ENCODE measurements at regions not wholly inside any gene's neighbourhood (a gene's known extent, or its start where the extent isn't known, plus 50 kb on each side); places are given as distances from the start of the nearest gene placed in this dataset. TPM values are rescaled to one million over a fixed set of nuclear protein-coding genes. Genes with fewer than 3 reads are reported as not detected.

DNA sequence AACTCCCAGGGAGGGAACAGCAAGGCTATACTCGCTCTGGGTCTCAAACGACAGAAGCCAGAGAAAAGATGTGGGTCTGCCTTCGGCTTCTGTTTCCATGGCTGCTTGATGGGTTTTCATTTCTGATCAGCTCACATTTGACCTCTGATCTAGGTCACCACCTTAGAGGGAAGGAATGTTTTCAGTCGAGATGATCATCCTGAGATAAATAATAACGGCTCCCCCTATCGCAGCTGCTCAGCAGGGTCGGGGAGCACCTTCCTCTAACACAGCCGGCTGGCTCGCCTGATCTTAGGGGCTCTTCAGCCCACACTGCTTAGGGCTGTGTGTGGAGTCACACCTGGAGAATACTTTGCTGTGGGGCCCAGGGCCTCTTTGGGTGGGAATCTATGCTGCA, 53.1 kb upstream of the ZNF648 start:
- DNase-seq (ENCODE audit: low read depth): no peak
- TF ChIP-seq, protein P1, sequence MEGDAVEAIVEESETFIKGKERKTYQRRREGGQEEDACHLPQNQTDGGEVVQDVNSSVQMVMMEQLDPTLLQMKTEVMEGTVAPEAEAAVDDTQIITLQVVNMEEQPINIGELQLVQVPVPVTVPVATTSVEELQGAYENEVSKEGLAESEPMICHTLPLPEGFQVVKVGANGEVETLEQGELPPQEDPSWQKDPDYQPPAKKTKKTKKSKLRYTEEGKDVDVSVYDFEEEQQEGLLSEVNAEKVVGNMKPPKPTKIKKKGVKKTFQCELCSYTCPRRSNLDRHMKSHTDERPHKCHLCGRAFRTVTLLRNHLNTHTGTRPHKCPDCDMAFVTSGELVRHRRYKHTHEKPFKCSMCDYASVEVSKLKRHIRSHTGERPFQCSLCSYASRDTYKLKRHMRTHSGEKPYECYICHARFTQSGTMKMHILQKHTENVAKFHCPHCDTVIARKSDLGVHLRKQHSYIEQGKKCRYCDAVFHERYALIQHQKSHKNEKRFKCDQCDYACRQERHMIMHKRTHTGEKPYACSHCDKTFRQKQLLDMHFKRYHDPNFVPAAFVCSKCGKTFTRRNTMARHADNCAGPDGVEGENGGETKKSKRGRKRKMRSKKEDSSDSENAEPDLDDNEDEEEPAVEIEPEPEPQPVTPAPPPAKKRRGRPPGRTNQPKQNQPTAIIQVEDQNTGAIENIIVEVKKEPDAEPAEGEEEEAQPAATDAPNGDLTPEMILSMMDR (IDR thresholded peaks at IDR 0.05; ENCODE audit: insufficient read depth, low read depth, low read length): no peak
- H3K4me3 ChIP-seq (ENCODE audit: low read depth, low read length): no peak overlapping the region

GRCh38 chr1:182113879-182114626, 52.5 kb upstream of the ZNF648 start:
- TF ChIP-seq, protein P1 (IDR thresholded peaks at IDR 0.05; ENCODE audit: insufficient read depth, low read depth, low read length): no peak
- DNase-seq (ENCODE audit: low read depth): no peak
- no peak overlapping the region for H3K4me3 ChIP-seq (ENCODE audit: low read depth, low read length)

DNA sequence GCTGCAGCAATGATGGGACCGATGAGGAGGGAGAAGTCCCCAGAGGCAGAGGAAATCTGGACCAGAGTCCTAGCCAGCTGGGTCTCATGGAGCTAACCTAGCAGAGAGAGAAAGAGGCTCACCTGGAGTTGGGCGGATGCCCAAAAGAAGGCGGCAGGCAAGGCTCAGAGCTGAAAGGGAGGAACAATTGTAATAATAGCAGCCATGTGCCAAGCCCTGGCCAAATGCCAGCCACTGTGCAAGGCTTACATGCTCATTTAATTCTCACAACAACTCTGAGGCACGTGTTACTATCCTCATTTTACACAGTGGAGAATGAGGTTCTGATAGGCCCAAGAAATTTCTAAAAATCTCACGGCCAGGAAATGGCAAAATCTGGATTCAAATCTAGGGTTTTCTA, 50.0 kb upstream of the ZNF648 start:
- TF ChIP-seq, protein P1 (IDR thresholded peaks at IDR 0.05; ENCODE audit: insufficient read depth, low read depth, low read length): no peak

More for the DNA sequence above, 50.0 kb upstream of the ZNF648 start:
- DNase-seq (ENCODE audit: low read depth): no peak
- H3K4me3 ChIP-seq (ENCODE audit: low read depth, low read length): no peak overlapping the region

Small RNA genes in the stretch of these regions (small RNA-seq; reads per million reads assigned to genes)
- not detected for gene RNU6-152P

All from fibroblast of villous mesenchyme (primary cell).